IgD-negative memory B cell (primary cell): ENCODE measurements at regions not wholly inside any gene's neighbourhood (a gene's known extent, or its start where the extent isn't known, plus 50 kb on each side); places are given as distances from the start of the nearest gene placed in this dataset.
"Not testable (repeated sequence)": the region's sequence is repeated elsewhere in the genome, so short reads cannot be mapped to it uniquely, and the experiment has no call there.

Experiments used
- H3K27ac Mint-ChIP-seq, 3 donors: one replicate each; pipeline ENCODE4 v1.8.0; 2020 to 2022; ENCODE audit warnings: mild to moderate bottlenecking in 3 of 3, mixed read lengths in 3 of 3, moderate library complexity in 1 of 3
- H3K27me3 Mint-ChIP-seq: one replicate; pipeline ENCODE4 v1.8.0; 2021; ENCODE audit warnings: mixed read lengths
- H3K36me3 Mint-ChIP-seq: one replicate; pipeline ENCODE4 v1.8.0; 2020; ENCODE audit warnings: mild to moderate bottlenecking, mixed read lengths
- H3K4me1 Mint-ChIP-seq, 3 donors: one replicate each; pipeline ENCODE4 v1.8.0; 2020 to 2022; ENCODE audit warnings: mixed read lengths in 3 of 3, mild to moderate bottlenecking in 1 of 3
- H3K4me3 Mint-ChIP-seq, 4 donors: one replicate each; pipeline ENCODE4 v1.8.0; 2020 to 2022; ENCODE audit warnings: mild to moderate bottlenecking in 4 of 4, mixed read lengths in 4 of 4, moderate library complexity in 3 of 4
- H3K9me3 Mint-ChIP-seq, 3 donors: one replicate each; pipeline ENCODE4 v1.8.0; 2020 to 2021; ENCODE audit warnings: mixed read lengths in 3 of 3, mild to moderate bottlenecking in 1 of 3

GRCh38 chr2:114231921-114232320 is 210.5 kb upstream of the DPP10 start:
- Mint-ChIP-seq H3K4me3 (no peak overlapping the region), H3K9me3 (peaks cover 3 to 7% (median 4%) of the 10 kb centered on the region in 3 donors), H3K4me1 (peaks cover 0 to 1% (median 0%) of the 10 kb centered on the region in 3 donors), H3K27me3 (no peaks in the 10 kb centered on the region), H3K36me3 (no peaks in the 10 kb centered on the region), H3K27ac (no peak overlapping the region)

- Mint-ChIP-seq H3K36me3 (peaks cover 3% of the 10 kb centered on the region), H3K27ac (no peak overlapping the region), H3K4me3 (no peak overlapping the region), H3K27me3 (peaks cover 3% of the 10 kb centered on the region), H3K9me3 (peaks cover under 1 to 5% (median 3%) of the 10 kb centered on the region in 3 donors), H3K4me1 (no peaks in the 10 kb centered on the region)
Observed at GRCh38 chr2:114237331-114237730, 205.1 kb upstream of the DPP10 start.

- peaks cover 3% of the 10 kb centered on the region for H3K36me3 Mint-ChIP-seq
- no peak overlapping the region for H3K27ac Mint-ChIP-seq
- H3K27me3 Mint-ChIP-seq, result peaks cover 3% of the 10 kb centered on the region
- no peak overlapping the region for H3K4me3 Mint-ChIP-seq
- H3K4me1 Mint-ChIP-seq, result no peaks in the 10 kb centered on the region
- H3K9me3 Mint-ChIP-seq, result peaks cover 3 to 5% (median 3%) of the 10 kb centered on the region in 3 donors
Observed at GRCh38 chr2:114238910-114239559, 203.4 kb upstream of the DPP10 start.

GRCh38 chr2:114248648-114249047 is 193.8 kb upstream of the DPP10 start:
- H3K27ac Mint-ChIP-seq, result no peak overlapping the region
- H3K27me3 Mint-ChIP-seq, result peaks cover 1% of the 10 kb centered on the region

GRCh38 chr2:114252713-114253112 is 189.7 kb upstream of the DPP10 start:
- Mint-ChIP-seq H3K36me3 (no peaks in the 10 kb centered on the region), H3K27ac (no peak overlapping the region), H3K4me3 (no peak overlapping the region), H3K4me1 (peaks cover 0 to 1% (median 0%) of the 10 kb centered on the region in 3 donors), H3K9me3 (peaks cover 0 to 2% (median 0%) of the 10 kb centered on the region in 3 donors), H3K27me3 (peaks cover 4% of the 10 kb centered on the region)

More at GRCh38 chr2:114248648-114249047, 193.8 kb upstream of the DPP10 start:
- H3K4me1 Mint-ChIP-seq, result peaks cover 0 to 1% (median 0%) of the 10 kb centered on the region in 3 donors
- no peaks in the 10 kb centered on the region for H3K36me3 Mint-ChIP-seq
- no peak overlapping the region for H3K4me3 Mint-ChIP-seq
- peaks cover 0 to 2% (median 0%) of the 10 kb centered on the region in 3 donors for H3K9me3 Mint-ChIP-seq

- Mint-ChIP-seq H3K27me3 (peaks cover 3% of the 10 kb centered on the region), H3K27ac (no peak overlapping the region), H3K4me3 (no peak overlapping the region), H3K9me3 (peaks cover 0 to 2% (median 0%) of the 10 kb centered on the region in 3 donors), H3K36me3 (no peaks in the 10 kb centered on the region), H3K4me1 (peaks cover 0 to 1% (median 0%) of the 10 kb centered on the region in 3 donors)
Observed at GRCh38 chr2:114254875-114255274, 187.6 kb upstream of the DPP10 start.

GRCh38 chr2:114259389-114259788 is 183.1 kb upstream of the DPP10 start:
- H3K27me3 Mint-ChIP-seq, result peaks cover 3% of the 10 kb centered on the region
- H3K9me3 Mint-ChIP-seq, result no peaks in the 10 kb centered on the region
- no peaks in the 10 kb centered on the region for H3K4me1 Mint-ChIP-seq
- H3K36me3 Mint-ChIP-seq, result no peaks in the 10 kb centered on the region
- H3K4me3 Mint-ChIP-seq, result no peak overlapping the region
- H3K27ac Mint-ChIP-seq, result no peak overlapping the region

GRCh38 chr2:114261366-114261765 is 181.1 kb upstream of the DPP10 start:
- Mint-ChIP-seq H3K27ac (no peak overlapping the region), H3K4me3 (no peak overlapping the region), H3K27me3 (no peaks in the 10 kb centered on the region), H3K36me3 (no peaks in the 10 kb centered on the region), H3K4me1 (no peaks in the 10 kb centered on the region), H3K9me3 (no peaks in the 10 kb centered on the region)

- no peaks in the 10 kb centered on the region for H3K36me3 Mint-ChIP-seq
- no peak overlapping the region for H3K27ac Mint-ChIP-seq
- H3K4me1 Mint-ChIP-seq, result no peaks in the 10 kb centered on the region
- H3K4me3 Mint-ChIP-seq, result no peak overlapping the region
- H3K27me3 Mint-ChIP-seq, result no peaks in the 10 kb centered on the region
- peaks cover 0 to 2% (median 0%) of the 10 kb centered on the region in 3 donors for H3K9me3 Mint-ChIP-seq
Observed at GRCh38 chr2:114265261-114265660, 177.2 kb upstream of the DPP10 start.

- H3K9me3 Mint-ChIP-seq, result peaks cover 0 to 25% (median 10%) of the 10 kb centered on the region in 3 donors
- peaks cover 0 to 3% (median 0%) of the 10 kb centered on the region in 3 donors for H3K4me1 Mint-ChIP-seq
- no peaks in the 10 kb centered on the region for H3K27me3 Mint-ChIP-seq
- H3K36me3 Mint-ChIP-seq, result peaks cover 2% of the 10 kb centered on the region
- no peak overlapping the region for H3K4me3 Mint-ChIP-seq
- H3K27ac Mint-ChIP-seq, result no peak overlapping the region
Observed at GRCh38 chr2:114274957-114275356, 167.5 kb upstream of the DPP10 start.

- Mint-ChIP-seq H3K9me3 (peaks cover 0 to 5% (median 1%) of the 10 kb centered on the region in 3 donors), H3K27me3 (peaks cover 2% of the 10 kb centered on the region), H3K4me3 (no peak overlapping the region), H3K27ac (no peak overlapping the region), H3K36me3 (no peaks in the 10 kb centered on the region), H3K4me1 (no peaks in the 10 kb centered on the region)
Observed at GRCh38 chr2:114281188-114281587, 161.3 kb upstream of the DPP10 start.

- no peak overlapping the region for H3K4me3 Mint-ChIP-seq
- peaks cover 2% of the 10 kb centered on the region for H3K27me3 Mint-ChIP-seq
- H3K4me1 Mint-ChIP-seq, result peaks cover 0 to 1% (median 0%) of the 10 kb centered on the region in 3 donors
- H3K9me3 Mint-ChIP-seq, result peaks cover 0 to 5% (median 3%) of the 10 kb centered on the region in 3 donors
- H3K27ac Mint-ChIP-seq, result no peak overlapping the region
- H3K36me3 Mint-ChIP-seq, result no peaks in the 10 kb centered on the region
Observed at GRCh38 chr2:114283774-114284173, 158.7 kb upstream of the DPP10 start.

GRCh38 chr2:114286438-114286837 is 156.0 kb upstream of the DPP10 start:
- peaks cover 0 to 1% (median 0%) of the 10 kb centered on the region in 3 donors for H3K4me1 Mint-ChIP-seq
- no peak overlapping the region for H3K27ac Mint-ChIP-seq
- H3K27me3 Mint-ChIP-seq, result peaks cover 2% of the 10 kb centered on the region
- H3K36me3 Mint-ChIP-seq, result no peaks in the 10 kb centered on the region
- H3K9me3 Mint-ChIP-seq, result peaks cover 0 to 7% (median 5%) of the 10 kb centered on the region in 3 donors
- no peak overlapping the region for H3K4me3 Mint-ChIP-seq

- H3K27ac Mint-ChIP-seq, result no peak overlapping the region
- peaks cover 6% of the 10 kb centered on the region for H3K27me3 Mint-ChIP-seq
- H3K4me3 Mint-ChIP-seq, result no peak overlapping the region
- no peaks in the 10 kb centered on the region for H3K36me3 Mint-ChIP-seq
- H3K9me3 Mint-ChIP-seq, result peaks cover 0 to 3% (median 2%) of the 10 kb centered on the region in 3 donors
- peaks cover 0 to 2% (median 0%) of the 10 kb centered on the region in 3 donors for H3K4me1 Mint-ChIP-seq
Observed at GRCh38 chr2:114293355-114293754, 149.1 kb upstream of the DPP10 start.

- Mint-ChIP-seq H3K4me3 (no peak overlapping the region), H3K27me3 (peaks cover 6% of the 10 kb centered on the region), H3K9me3 (peaks cover 0 to 3% (median 2%) of the 10 kb centered on the region in 3 donors), H3K36me3 (no peaks in the 10 kb centered on the region), H3K4me1 (peaks cover 0 to 2% (median 0%) of the 10 kb centered on the region in 3 donors), H3K27ac (no peak overlapping the region)
Observed at GRCh38 chr2:114294741-114295140, 147.7 kb upstream of the DPP10 start.

- not testable (repeated sequence) for H3K4me3 Mint-ChIP-seq, H3K36me3 Mint-ChIP-seq, H3K27me3 Mint-ChIP-seq, H3K4me1 Mint-ChIP-seq, H3K27ac Mint-ChIP-seq
- peaks cover 0 to 11% (median 3%) of the 10 kb centered on the region in 3 donors for H3K9me3 Mint-ChIP-seq
Observed at GRCh38 chr2:114300351-114300750, 142.1 kb upstream of the DPP10 start.
